Activated naive CD4-positive, alpha-beta T cell treated with anti-CD3 and anti-CD28 coated beads, Interleukin-2, amount 50 U/mL, for 72 hours (primary cell): ENCODE measurements at regions not wholly inside any gene's neighbourhood (a gene's known extent, or its start where the extent isn't known, plus 50 kb on each side); places are given as distances from the start of the nearest gene placed in this dataset.

Experiments
- ATAC-seq, 2 donors: fragments of 150-1000 bp; cut with Tn5 transposase; 2 replicates each; pipeline ENCODE4 v1.10.0; 2021; ENCODE audit warnings: mild to moderate bottlenecking in 2 of 2, moderate library complexity in 2 of 2
- DNase-seq, 2 donors: peaks; one replicate each; pipeline ENCODE4 v3.0.0; 2021 to 2022; ENCODE audit warnings: low spot score in 2 of 2
- H3K27ac Mint-ChIP-seq, 2 donors: one replicate each; pipeline ENCODE4 v1.8.0; 2022; ENCODE audit warnings: mild to moderate bottlenecking in 2 of 2, mixed read lengths in 2 of 2
- H3K36me3 Mint-ChIP-seq, 2 donors: one replicate each; pipeline ENCODE4 v1.8.0; 2022; ENCODE audit warnings: mixed read lengths in 2 of 2
- H3K9me3 Mint-ChIP-seq, 2 donors: one replicate each; pipeline ENCODE4 v1.8.0; 2022; ENCODE audit warnings: mixed read lengths in 2 of 2

DNA sequence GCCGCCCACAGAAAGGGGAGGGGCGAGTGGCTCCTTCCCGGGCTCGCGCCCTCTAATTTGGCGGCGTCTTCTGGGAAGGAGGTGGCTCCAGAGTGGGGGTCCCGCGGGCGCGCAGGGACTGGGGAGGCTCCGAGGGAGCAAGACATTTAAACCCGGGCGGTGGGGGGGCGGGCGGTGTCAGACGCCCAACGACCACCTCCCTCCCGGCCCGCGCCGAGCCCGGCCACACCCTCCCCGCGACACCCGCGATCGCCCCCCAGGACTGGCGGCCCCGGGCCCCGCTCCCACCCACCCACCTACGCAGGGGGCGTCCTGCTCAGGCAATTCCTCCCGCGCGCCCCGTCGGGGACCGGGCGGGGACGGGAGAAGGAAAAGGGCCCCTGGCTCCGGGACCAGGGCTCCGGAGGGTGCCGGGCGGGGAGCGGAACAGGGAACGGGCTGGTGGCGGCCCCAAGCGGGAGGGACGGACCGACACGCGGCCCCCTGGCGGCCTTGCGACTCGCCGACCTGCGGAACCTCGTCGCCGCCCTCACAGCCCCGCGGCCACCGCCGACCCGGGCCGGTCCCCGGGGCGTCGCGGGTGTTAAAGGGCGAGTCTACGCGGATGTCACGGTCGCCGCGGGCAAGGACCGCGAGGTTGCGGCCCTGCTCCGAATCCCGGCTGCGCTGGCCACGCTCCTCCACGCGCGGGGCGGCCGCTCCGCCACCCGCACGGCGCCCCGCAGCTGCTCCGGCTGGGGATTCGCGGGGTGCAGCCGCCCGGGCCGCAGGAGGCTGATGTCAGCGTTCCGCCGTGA, 94.0 kb upstream of the FMN2 start:
- DNase-seq (peak in 1 of 2 donors; percentile 7), ATAC-seq (peak in 1 of 2 donors; percentile 48)
- Mint-ChIP-seq H3K27ac (no peak overlapping the region), H3K9me3 (no peaks in the 10 kb centered on the region), H3K36me3 (peaks cover 4 to 5% of the 10 kb centered on the region in 2 donors)

DNA sequence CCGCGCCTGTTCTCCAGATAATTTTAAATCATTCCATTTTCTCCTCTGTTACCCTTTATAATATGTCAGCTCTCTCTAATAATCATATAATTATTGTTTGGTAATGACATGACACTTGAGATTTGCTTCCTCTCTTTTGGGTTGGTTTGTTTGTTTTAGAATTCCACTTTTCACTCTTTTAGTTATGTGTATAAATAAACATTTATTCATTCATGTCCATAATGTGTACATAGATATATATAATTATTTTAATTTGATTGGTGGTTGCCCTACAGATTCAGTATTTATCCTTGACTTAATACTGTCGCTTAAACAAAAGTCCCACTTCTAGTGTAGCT, 93.4 kb upstream of the FMN2 start:
- Mint-ChIP-seq H3K36me3 (peaks cover 4 to 5% of the 10 kb centered on the region in 2 donors), H3K9me3 (no peaks in the 10 kb centered on the region), H3K27ac (no peak overlapping the region)
- DNase-seq (no peak), ATAC-seq (no peak)

DNA sequence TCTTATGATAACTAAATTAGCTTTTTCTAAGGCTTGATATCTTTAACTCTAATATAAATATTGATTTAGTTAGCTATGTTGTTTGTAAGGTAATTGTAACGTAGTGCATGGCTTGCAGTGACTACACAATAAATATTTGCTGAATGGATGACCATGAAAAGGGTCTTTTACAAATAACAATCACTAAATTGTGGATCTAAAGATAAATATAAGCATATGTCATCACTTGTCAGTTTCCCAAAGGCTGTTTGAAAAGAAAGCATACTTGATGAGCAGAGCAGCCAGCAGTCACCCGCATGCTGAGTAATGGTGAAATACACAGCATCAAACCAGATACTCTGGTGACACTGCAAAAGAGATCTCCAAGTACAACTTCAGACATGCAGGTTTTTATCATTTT, 92.5 kb upstream of the FMN2 start:
- DNase-seq: no peak
- no peaks in the 10 kb centered on the region for H3K9me3 Mint-ChIP-seq
- no peak overlapping the region for H3K27ac Mint-ChIP-seq
- no peak for ATAC-seq
- H3K36me3 Mint-ChIP-seq: peaks cover 4 to 5% of the 10 kb centered on the region in 2 donors

DNA sequence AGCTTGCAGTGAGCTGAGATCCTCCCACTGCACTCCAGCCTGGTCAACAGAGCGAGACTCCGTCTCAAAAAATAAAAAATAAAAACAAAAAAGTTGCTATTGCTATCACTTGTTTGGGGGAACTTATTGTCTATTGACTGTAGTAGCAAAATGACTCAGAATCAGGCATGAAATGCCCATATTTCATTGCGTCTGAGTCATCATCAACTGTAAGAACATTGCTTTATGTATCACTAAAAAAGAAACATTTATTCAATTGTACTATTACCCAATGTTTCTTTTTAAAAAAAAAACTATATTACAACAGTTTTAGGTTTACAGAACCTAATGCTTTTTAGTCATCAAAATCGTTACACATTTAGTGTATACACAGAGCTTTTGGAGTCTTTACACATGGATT, 91.0 kb upstream of the FMN2 start:
- Mint-ChIP-seq H3K27ac (no peak overlapping the region), H3K9me3 (no peaks in the 10 kb centered on the region), H3K36me3 (peaks cover 4 to 5% of the 10 kb centered on the region in 2 donors)
- no peak for DNase-seq
- ATAC-seq: peak in 1 of 2 donors; percentile 76

DNA sequence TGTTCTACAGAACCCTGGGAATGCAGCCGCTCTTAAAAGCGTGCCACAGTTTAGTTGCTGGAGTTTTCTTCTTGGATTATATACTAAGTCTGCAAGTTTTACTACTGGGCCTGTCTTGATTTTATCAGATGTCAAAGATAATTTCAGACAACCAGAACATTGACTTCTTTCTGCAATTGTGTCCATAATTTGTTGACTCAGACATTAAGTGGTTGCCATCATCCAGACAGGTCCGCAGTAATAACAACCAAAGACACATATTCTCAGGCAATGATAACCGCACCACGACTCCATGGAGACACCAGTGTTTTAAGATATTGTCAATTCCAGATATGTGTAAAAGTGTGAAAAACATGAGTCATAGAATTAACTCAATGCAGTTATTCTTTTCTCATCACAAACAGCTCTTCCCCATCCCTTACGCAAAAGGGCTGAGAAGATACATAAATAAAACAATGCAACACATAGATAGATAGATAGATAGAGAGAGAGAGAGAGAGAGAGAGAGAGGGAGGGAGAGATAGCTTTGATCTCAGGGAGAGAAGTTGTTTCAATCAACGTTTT, 90.4 kb upstream of the FMN2 start:
- ATAC-seq: peak in 1 of 2 donors; percentile 65
- Mint-ChIP-seq H3K36me3 (peaks cover 4 to 5% of the 10 kb centered on the region in 2 donors), H3K9me3 (no peaks in the 10 kb centered on the region), H3K27ac (no peak overlapping the region)
- no peak for DNase-seq

- no peaks in the 10 kb centered on the region for H3K36me3 Mint-ChIP-seq
- no peaks in the 10 kb centered on the region for H3K9me3 Mint-ChIP-seq
- peak in 1 of 2 donors; percentile 27 for DNase-seq
- ATAC-seq: no peak
- H3K27ac Mint-ChIP-seq: no peak overlapping the region
These were observed 87.5 kb upstream of the FMN2 start for GRCh38 chr1:240004086-240004749.

DNA sequence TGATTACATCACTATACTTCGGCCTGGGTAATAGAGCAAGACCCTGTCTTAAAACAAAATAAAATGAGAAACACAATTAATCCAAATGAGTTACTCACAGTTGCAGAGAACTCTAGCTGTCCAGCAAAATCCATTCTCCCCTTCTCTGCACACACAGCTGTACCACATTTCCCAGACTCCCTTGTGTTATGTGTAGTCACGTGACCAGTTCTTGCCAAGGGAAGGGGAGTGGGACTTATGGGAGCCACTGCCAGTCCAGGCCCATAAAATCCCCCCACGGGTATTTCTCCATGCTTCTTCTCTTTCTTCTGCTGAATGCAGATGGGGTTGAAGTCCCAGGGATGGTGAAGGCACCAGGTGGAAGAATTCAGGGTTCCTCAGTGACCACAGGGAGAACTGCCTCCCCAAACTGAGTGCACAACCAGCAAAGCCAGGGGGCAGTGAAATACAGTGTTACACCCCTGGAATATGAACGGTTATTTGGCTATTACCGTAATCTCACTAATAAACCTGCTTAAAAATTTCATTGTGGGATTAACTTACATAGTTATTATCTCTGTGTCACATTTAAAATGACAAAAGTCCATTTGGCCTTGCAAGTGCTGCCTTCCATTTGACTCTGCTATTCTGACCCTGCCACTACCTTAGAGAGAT, 85.6 kb upstream of the FMN2 start:
- Mint-ChIP-seq H3K9me3 (peaks cover 4 to 9% of the 10 kb centered on the region in 2 donors), H3K36me3 (no peaks in the 10 kb centered on the region), H3K27ac (no peak overlapping the region)
- DNase-seq (no peak), ATAC-seq (no peak)

- H3K27ac Mint-ChIP-seq: no peak overlapping the region
- ATAC-seq (no peak), DNase-seq (no peak)
- H3K9me3 Mint-ChIP-seq: peaks cover 8 to 10% of the 10 kb centered on the region in 2 donors
- H3K36me3 Mint-ChIP-seq: no peaks in the 10 kb centered on the region
These were observed 83.4 kb upstream of the FMN2 start for GRCh38 chr1:240008298-240008697.

DNA sequence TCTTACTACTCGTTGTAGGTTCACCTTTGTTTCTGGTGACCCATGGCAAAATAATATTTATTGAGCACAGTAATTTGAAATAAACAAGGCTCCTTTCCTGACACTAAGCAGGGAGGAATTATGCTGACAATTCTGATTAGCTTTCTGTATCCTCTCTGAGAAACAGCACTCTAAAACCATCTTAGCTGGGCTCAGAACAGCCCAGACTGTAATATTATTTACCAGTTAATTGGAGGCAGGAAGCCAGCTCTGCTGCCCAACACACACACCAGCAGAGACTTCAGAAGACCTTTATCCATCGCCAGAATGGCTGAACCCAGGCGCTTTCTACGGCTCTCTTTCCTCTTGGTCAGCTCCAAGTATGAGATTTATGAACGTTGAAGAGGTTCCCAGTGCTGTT, 77.6 kb upstream of the FMN2 start:
- no peak for ATAC-seq

GRCh38 chr1:240018617-240019016, 73.1 kb upstream of the FMN2 start:
- no peak for DNase-seq
- Mint-ChIP-seq H3K9me3 (peaks cover 7 to 11% of the 10 kb centered on the region in 2 donors), H3K27ac (no peak overlapping the region), H3K36me3 (peaks cover 9 to 12% of the 10 kb centered on the region in 2 donors)
- no peak for ATAC-seq

More for the DNA sequence above, 77.6 kb upstream of the FMN2 start:
- peaks cover 9 to 12% of the 10 kb centered on the region in 2 donors for H3K36me3 Mint-ChIP-seq
- no peak overlapping the region for H3K27ac Mint-ChIP-seq
- peaks cover 14 to 21% of the 10 kb centered on the region in 2 donors for H3K9me3 Mint-ChIP-seq
- no peak for DNase-seq

DNA sequence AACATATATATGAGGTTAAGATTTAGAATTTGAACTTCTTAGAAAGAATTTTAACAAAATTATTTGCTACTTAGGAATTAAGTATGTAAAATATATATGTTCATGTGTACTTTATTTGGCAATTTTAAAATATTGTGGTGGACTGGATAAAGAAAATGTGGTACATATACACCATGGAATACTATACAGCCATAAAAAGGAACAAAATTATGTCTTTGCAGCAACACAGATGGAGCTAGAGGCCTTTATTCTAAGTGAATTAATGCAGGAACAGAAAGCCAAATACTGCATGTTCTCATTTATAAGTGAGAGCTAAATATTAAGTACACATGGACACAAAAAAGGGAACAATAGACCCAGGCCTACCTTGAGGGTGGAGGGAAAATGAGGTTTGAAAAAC, 72.2 kb upstream of the FMN2 start:
- Mint-ChIP-seq H3K36me3 (peaks cover 9 to 12% of the 10 kb centered on the region in 2 donors), H3K27ac (no peak overlapping the region), H3K9me3 (peaks cover 7 to 11% of the 10 kb centered on the region in 2 donors)
- ATAC-seq (no peak), DNase-seq (no peak)

DNA sequence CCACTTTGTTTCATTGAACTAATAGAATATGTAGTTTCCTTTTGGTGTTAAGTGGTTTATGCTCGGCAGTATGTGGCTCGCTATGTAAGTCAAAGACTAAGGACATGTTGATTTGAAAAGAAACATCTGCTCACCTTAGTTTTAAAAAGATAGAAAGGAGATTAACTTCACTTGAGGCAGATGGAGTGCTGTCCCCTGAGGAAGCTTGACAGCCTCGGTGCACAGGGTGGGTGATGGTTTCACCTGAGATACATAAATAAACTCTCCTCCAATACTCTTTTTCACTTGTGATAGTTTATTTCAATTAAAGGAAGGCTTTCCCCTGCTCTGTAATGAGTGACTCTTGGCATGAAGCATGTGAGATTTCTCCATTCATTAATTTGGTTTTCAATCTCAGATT, 70.8 kb upstream of the FMN2 start:
- peaks cover 9 to 12% of the 10 kb centered on the region in 2 donors for H3K36me3 Mint-ChIP-seq
- no peak overlapping the region for H3K27ac Mint-ChIP-seq
- DNase-seq (no peak), ATAC-seq (no peak)
- peaks cover 7 to 11% of the 10 kb centered on the region in 2 donors for H3K9me3 Mint-ChIP-seq

DNA sequence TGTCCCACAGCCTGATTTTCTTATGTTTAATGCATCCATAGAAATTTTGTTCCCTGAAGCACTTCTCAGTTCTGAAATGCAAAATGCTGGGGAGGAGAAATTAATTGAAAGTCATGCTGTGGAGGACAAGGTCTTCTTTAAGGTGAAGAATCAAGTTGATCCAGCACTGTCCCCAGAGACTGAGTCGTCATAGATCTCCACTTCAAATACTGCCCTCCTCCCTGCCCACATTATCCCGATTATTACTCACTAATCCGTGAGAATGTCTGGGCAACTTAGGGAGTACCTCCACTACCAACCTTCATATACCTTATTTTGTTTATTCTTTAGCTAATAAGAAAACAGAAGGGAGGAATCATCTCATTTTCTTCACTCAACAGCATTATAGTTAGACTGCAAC, 70.0 kb upstream of the FMN2 start:
- DNase-seq (no peak), ATAC-seq (no peak)
- Mint-ChIP-seq H3K36me3 (peaks cover 9 to 12% of the 10 kb centered on the region in 2 donors), H3K27ac (no peak overlapping the region), H3K9me3 (peaks cover 7 to 11% of the 10 kb centered on the region in 2 donors)

DNA sequence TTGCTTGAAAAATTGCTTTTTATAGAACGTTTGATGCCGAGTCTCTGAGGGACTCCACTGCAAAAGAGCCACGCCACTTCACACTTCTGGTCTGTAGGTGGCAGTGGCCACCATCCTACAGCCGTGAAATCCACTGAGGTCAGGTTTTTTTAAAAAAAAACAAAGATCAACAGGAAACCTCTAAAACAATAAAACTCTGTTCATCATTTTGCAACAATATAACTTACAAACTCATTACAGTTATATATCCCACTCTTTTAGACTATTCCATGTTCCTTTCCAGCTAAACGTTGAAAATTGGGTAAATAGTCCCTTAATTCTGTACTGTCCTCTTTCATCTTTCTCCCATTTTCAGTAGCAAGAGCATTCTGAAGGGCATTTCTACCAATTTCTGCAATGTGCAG, 64.6 kb upstream of the FMN2 start:
- H3K9me3 Mint-ChIP-seq: no peaks in the 10 kb centered on the region
- DNase-seq: no peak
- ATAC-seq: peak in 1 of 2 donors; percentile 64

GRCh38 chr1:240029418-240029817, 62.3 kb upstream of the FMN2 start:
- Mint-ChIP-seq H3K36me3 (no peaks in the 10 kb centered on the region), H3K9me3 (no peaks in the 10 kb centered on the region), H3K27ac (no peak overlapping the region)
- DNase-seq (no peak), ATAC-seq (no peak)

More for the DNA sequence above, 64.6 kb upstream of the FMN2 start:
- no peak overlapping the region for H3K27ac Mint-ChIP-seq
- H3K36me3 Mint-ChIP-seq: no peaks in the 10 kb centered on the region

GRCh38 chr1:240030236-240030635, 61.4 kb upstream of the FMN2 start:
- Mint-ChIP-seq H3K9me3 (no peaks in the 10 kb centered on the region), H3K27ac (no peak overlapping the region), H3K36me3 (no peaks in the 10 kb centered on the region)
- DNase-seq (no peak), ATAC-seq (no peak)

- Mint-ChIP-seq H3K27ac (no peak overlapping the region), H3K36me3 (no peaks in the 10 kb centered on the region), H3K9me3 (no peaks in the 10 kb centered on the region)
- DNase-seq: no peak
- ATAC-seq: no peak
These were observed 60.7 kb upstream of the FMN2 start for GRCh38 chr1:240031009-240031408.
